NCI-H2107 treated with DMSO at 0.1 percent for 48 hours (cell line): ENCODE measurements at regions not wholly inside any gene's neighbourhood (a gene's known extent, or its start where the extent isn't known, plus 50 kb on each side); places are given as distances from the start of the nearest gene placed in this dataset.
"Not testable (repeated sequence)": the region's sequence is repeated elsewhere in the genome, so short reads cannot be mapped to it uniquely, and the experiment has no call there.

Source experiments
- DNase-seq: peaks from one replicate; lab custom pipeline; 2025; ENCODE audit not compliant: unreplicated experiment; lab: John Stamatoyannopoulos, UW

GRCh38 chr17:72385475-72385874 lies 264.7 kb downstream of the SOX9 start:
- no peak for DNase-seq

- DNase-seq, result not testable (repeated sequence)
Observed at GRCh38 chr17:72386173-72386572, 265.4 kb downstream of the SOX9 start.

GRCh38 chr17:72386619-72387237 lies 265.9 kb downstream of the SOX9 start:
- DNase-seq, result peak; percentile 74

- DNase-seq, result no peak
Observed at GRCh38 chr17:72387487-72387886, 266.7 kb downstream of the SOX9 start.

GRCh38 chr17:72387969-72388368 lies 267.1 kb downstream of the SOX9 start:
- no peak for DNase-seq

- DNase-seq, result peak; percentile 32
Observed at GRCh38 chr17:72388765-72389473, 268.1 kb downstream of the SOX9 start.

GRCh38 chr17:72390675-72391508 lies 270.1 kb downstream of the SOX9 start:
- DNase-seq, result no peak

- DNase-seq, result peak; percentile 80
Observed at GRCh38 chr17:72392056-72393010, 271.5 kb downstream of the SOX9 start.

- DNase-seq, result no peak
Observed at GRCh38 chr17:72393553-72393952, 272.7 kb downstream of the SOX9 start.

GRCh38 chr17:72394531-72394930 lies 273.7 kb downstream of the SOX9 start:
- DNase-seq, result no peak

GRCh38 chr17:72396121-72396520 lies 275.3 kb downstream of the SOX9 start:
- no peak for DNase-seq

GRCh38 chr17:72397223-72397667 lies 276.4 kb downstream of the SOX9 start:
- DNase-seq, result no peak

GRCh38 chr17:72397687-72398086 lies 276.9 kb downstream of the SOX9 start:
- no peak for DNase-seq

GRCh38 chr17:72399023-72399607 lies 278.3 kb downstream of the SOX9 start:
- DNase-seq, result no peak

GRCh38 chr17:72399608-72400487 lies 279.0 kb downstream of the SOX9 start:
- no peak for DNase-seq

GRCh38 chr17:72400488-72400827 lies 279.6 kb downstream of the SOX9 start:
- DNase-seq, result no peak

- DNase-seq, result no peak
Observed at GRCh38 chr17:72400863-72401262, 280.0 kb downstream of the SOX9 start.

- DNase-seq, result no peak
Observed at GRCh38 chr17:72401883-72402726, 281.3 kb downstream of the SOX9 start.
